Gastrocnemius medialis (tissue), 4 donors: ENCODE measurements at regions not wholly inside any gene's neighbourhood (a gene's known extent, or its start where the extent isn't known, plus 50 kb on each side); places are given as distances from the start of the nearest gene placed in this dataset.

ENCODE experiments used
- POLR2A ChIP-seq, 2 donors: fragments of 450-650 bp; IDR thresholded peaks; one replicate each; pipeline ENCODE4 v1.6.1; 2017; ENCODE audit warnings: antibody characterized with exemption in 2 of 2, mild to moderate bottlenecking in 2 of 2, moderate library complexity in 2 of 2
- TF ChIP-seq, protein P1 (sequence below), 5 experiments: fragments of 450-650 bp in 3 of 5; fragments of 200-600 bp in 2 of 5; sonication (generic) in 2 of 5; IDR thresholded peaks in 4 of 5; conservative IDR thresholded peaks in 1 of 5; 1 replicate in 4 of 5; 2 replicates in 1 of 5; pipeline ENCODE4 v1.5.1; 2016 to 2019; ENCODE audit warnings: antibody characterized with exemption in 5 of 5, mild to moderate bottlenecking in 3 of 5, moderate library complexity in 3 of 5

DNA sequence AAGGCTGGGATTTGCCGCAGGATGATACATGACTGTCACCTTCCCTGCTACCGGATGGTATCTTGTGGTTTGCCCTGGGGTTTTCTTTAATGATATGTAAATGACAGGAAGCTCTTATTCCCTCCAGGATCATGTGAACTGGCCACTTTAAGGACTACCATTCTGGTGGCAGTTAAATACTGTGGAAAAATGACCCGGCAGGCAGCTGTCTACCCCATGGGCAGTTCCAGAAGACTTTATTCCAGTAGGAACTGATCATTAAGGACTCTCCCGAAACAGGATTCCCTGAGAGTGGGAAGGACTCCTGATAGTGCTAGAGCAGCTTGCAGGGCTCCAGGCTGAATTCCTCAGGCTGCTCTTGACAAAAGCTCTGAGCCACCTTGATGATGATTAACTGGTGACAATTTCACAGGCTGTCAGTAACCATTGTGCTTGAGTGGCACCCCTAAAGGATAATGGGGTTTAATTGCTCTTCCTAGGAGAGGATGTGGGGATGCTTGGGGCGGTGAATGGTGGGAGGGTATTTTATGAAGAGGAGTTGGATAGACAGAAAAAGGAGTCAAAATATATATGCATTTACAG is 212.0 kb downstream of the CPS1 start:
- TF ChIP-seq, protein P1, sequence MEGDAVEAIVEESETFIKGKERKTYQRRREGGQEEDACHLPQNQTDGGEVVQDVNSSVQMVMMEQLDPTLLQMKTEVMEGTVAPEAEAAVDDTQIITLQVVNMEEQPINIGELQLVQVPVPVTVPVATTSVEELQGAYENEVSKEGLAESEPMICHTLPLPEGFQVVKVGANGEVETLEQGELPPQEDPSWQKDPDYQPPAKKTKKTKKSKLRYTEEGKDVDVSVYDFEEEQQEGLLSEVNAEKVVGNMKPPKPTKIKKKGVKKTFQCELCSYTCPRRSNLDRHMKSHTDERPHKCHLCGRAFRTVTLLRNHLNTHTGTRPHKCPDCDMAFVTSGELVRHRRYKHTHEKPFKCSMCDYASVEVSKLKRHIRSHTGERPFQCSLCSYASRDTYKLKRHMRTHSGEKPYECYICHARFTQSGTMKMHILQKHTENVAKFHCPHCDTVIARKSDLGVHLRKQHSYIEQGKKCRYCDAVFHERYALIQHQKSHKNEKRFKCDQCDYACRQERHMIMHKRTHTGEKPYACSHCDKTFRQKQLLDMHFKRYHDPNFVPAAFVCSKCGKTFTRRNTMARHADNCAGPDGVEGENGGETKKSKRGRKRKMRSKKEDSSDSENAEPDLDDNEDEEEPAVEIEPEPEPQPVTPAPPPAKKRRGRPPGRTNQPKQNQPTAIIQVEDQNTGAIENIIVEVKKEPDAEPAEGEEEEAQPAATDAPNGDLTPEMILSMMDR (IDR thresholded peaks at IDR 0.05 in 4 of 5, conservative IDR thresholded peaks at IDR 0.05 in 1 of 5) = no peak
- no peak for TF ChIP-seq POLR2A (IDR thresholded peaks at IDR 0.05)
